ENCODE measurements at regions not wholly inside any gene's neighbourhood (a gene's known extent, or its start where the extent isn't known, plus 50 kb on each side); places are given as distances from the start of the nearest gene placed in this dataset.

DNA sequence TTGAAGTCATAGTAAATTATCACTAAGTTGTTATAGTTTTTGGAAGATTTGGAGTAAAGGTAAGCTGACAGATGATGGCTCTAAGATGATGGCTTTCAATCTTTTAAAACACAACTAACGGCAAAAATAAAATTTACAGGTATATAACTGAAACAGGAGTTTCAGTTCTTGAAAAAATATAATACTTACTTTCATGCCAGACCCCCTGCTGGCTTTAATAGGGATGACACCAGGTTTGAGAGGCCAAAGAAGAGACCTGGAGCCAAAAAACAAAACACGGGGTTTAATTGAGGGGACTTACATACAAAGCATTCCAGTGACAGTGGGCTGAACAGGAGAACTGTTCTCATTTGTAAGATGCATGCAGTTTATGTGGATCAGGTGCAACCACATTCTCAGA is 301.7 kb upstream of the PCSK5 start:
- Histone ChIP-seq H3K27ac (ENCODE audit: low read depth, low read length) (no peak overlapping the region), H3K36me3 (ENCODE audit: control insufficient read depth in 3 of 3, insufficient read depth in 3 of 3, low read length in 3 of 3) (no peaks in the 10 kb centered on the region), H3K4me3 (ENCODE audit: low read length in 3 of 3) (no peak overlapping the region), H3K27me3 (ENCODE audit: control insufficient read depth in 3 of 3, insufficient read depth in 3 of 3, low read length in 3 of 3) (no peaks in the 10 kb centered on the region), H3K9me3 (ENCODE audit: control insufficient read depth in 3 of 3, low read length in 3 of 3) (no peaks in the 10 kb centered on the region), H3K9ac (ENCODE audit: low read depth in 1 of 3, low read length in 3 of 3) (no peak overlapping the region), H3K4me1 (ENCODE audit: control insufficient read depth in 3 of 3, insufficient read depth in 3 of 3, low read length in 3 of 3) (no peaks in the 10 kb centered on the region)

DNA sequence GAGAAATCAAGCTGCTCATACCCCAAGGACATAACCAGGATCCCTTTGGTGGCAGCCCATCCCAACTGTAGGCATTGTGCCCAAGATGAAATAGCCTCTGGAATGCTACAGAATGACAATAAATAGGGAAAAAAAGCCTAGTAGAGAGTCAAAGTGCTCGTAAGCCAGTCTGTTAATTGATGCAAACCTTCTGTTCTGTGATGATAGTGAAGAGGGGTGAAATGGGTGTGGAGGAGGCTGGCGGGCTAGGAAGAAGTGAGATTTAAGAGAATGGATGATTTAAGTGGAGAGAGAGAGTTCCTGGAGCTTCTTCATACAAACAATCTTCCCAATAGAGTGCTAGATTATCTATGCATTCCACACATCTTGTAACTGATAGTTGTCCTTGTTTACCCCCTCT is 301.0 kb upstream of the PCSK5 start:
- no peaks in the 10 kb centered on the region for H3K9me3 ChIP-seq (ENCODE audit: control insufficient read depth in 3 of 3, low read length in 3 of 3)
- H3K9ac ChIP-seq (ENCODE audit: low read depth in 1 of 3, low read length in 3 of 3), result no peak overlapping the region
- H3K36me3 ChIP-seq (ENCODE audit: control insufficient read depth in 3 of 3, insufficient read depth in 3 of 3, low read length in 3 of 3), result no peaks in the 10 kb centered on the region
- no peak overlapping the region for H3K4me3 ChIP-seq (ENCODE audit: low read length in 3 of 3)
- H3K27me3 ChIP-seq (ENCODE audit: control insufficient read depth in 3 of 3, insufficient read depth in 3 of 3, low read length in 3 of 3), result no peaks in the 10 kb centered on the region
- H3K4me1 ChIP-seq (ENCODE audit: control insufficient read depth in 3 of 3, insufficient read depth in 3 of 3, low read length in 3 of 3), result no peaks in the 10 kb centered on the region
- H3K27ac ChIP-seq (ENCODE audit: low read depth, low read length), result no peak overlapping the region

DNA sequence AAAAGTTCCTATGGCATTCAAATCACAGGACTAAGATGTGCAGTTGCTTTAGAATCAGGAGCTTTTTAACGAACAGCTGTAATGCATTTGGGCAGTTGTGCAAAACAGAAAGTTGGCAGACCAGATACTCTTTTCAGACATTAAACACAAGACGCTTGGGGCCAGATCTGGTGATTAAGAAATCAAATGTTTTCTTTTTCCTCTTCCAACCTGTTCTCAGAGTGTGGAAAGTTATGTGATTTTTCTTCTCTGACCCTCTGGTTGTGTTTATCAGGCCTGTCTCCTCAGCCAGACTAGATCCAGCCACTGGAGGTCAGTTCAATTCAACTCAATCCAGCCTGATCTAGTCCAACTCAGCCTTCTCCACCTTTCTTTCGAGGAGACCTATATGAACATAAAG is 298.5 kb upstream of the PCSK5 start:
- Histone ChIP-seq H3K27ac (ENCODE audit: low read depth, low read length) (no peak overlapping the region), H3K4me3 (ENCODE audit: low read length in 3 of 3) (no peak overlapping the region), H3K36me3 (ENCODE audit: control insufficient read depth in 3 of 3, insufficient read depth in 3 of 3, low read length in 3 of 3) (no peaks in the 10 kb centered on the region), H3K4me1 (ENCODE audit: control insufficient read depth in 3 of 3, insufficient read depth in 3 of 3, low read length in 3 of 3) (no peaks in the 10 kb centered on the region), H3K27me3 (ENCODE audit: control insufficient read depth in 3 of 3, insufficient read depth in 3 of 3, low read length in 3 of 3) (no peaks in the 10 kb centered on the region), H3K9ac (ENCODE audit: low read depth in 1 of 3, low read length in 3 of 3) (no peak overlapping the region), H3K9me3 (ENCODE audit: control insufficient read depth in 3 of 3, low read length in 3 of 3) (no peaks in the 10 kb centered on the region)

DNA sequence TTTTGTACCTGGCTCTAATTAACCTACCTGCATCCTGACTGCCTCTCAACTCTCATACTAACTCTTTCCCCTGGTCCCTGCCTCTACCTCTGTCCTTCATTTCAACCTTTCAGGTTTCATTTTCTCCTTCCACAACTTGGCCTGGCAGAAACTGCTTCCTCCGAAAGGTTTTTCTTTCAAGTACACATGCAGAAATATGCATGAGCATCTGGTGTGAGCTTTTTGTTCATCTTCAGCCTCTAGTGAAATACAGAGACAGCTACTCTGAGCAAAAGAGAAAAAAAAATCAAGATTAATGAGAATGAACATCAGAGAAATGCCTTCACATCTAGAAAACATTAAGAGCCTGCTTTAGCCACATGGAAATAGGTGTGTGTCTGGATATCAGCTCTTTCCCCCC is 297.9 kb upstream of the PCSK5 start:
- Histone ChIP-seq H3K27me3 (ENCODE audit: control insufficient read depth in 3 of 3, insufficient read depth in 3 of 3, low read length in 3 of 3) (no peaks in the 10 kb centered on the region), H3K36me3 (ENCODE audit: control insufficient read depth in 3 of 3, insufficient read depth in 3 of 3, low read length in 3 of 3) (no peaks in the 10 kb centered on the region), H3K4me1 (ENCODE audit: control insufficient read depth in 3 of 3, insufficient read depth in 3 of 3, low read length in 3 of 3) (no peaks in the 10 kb centered on the region), H3K27ac (ENCODE audit: low read depth, low read length) (no peak overlapping the region), H3K9ac (ENCODE audit: low read depth in 1 of 3, low read length in 3 of 3) (no peak overlapping the region), H3K9me3 (ENCODE audit: control insufficient read depth in 3 of 3, low read length in 3 of 3) (no peaks in the 10 kb centered on the region), H3K4me3 (ENCODE audit: low read length in 3 of 3) (no peak overlapping the region)

DNA sequence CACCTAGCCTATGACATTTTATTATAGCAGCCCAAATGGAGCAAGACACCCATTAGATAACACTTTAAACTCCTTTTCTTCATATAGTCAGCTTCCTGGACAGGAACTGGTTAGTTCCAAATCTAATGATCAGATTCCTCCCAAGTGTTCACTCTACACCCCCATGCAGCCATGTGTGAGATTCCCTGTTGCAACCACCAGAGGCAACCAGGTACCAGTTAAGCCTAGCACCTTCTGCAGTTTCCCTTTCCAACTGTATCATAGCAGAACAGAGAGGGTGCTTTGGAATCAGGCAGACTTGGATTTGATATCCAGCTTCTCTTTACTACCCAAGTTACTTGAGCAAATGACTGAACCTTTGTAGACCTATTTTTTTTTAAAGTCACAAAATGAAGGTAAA is 296.6 kb upstream of the PCSK5 start:
- H3K9me3 ChIP-seq (ENCODE audit: control insufficient read depth in 3 of 3, low read length in 3 of 3), result no peaks in the 10 kb centered on the region

DNA sequence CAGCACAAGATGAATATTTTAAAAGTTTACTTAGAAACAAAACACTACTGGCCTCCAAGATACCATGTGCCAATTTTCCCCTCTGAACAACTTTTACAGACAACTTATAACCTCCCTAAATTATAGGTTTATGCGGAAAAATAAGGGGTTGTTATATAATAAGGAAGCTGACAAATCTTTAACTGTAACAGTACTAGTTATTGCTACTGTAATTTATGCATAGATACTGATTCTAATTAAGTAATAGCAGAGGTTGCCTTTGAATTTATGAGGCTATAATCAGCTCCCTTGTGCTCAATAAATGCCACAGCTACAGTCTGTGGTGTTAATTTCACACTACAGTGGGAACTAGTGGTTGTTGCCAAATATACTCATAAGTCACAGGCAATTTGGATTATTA is 291.3 kb upstream of the PCSK5 start:
- Histone ChIP-seq H3K27me3 (ENCODE audit: control insufficient read depth in 3 of 3, insufficient read depth in 3 of 3, low read length in 3 of 3) (no peaks in the 10 kb centered on the region), H3K27ac (ENCODE audit: low read depth, low read length) (no peak overlapping the region), H3K9me3 (ENCODE audit: control insufficient read depth in 3 of 3, low read length in 3 of 3) (no peaks in the 10 kb centered on the region), H3K4me3 (ENCODE audit: low read length in 3 of 3) (no peak overlapping the region), H3K4me1 (ENCODE audit: control insufficient read depth in 3 of 3, insufficient read depth in 3 of 3, low read length in 3 of 3) (peaks cover 0 to 4% (median 0%) of the 10 kb centered on the region in 3 donors), H3K9ac (ENCODE audit: low read depth in 1 of 3, low read length in 3 of 3) (no peak overlapping the region), H3K36me3 (ENCODE audit: control insufficient read depth in 3 of 3, insufficient read depth in 3 of 3, low read length in 3 of 3) (no peaks in the 10 kb centered on the region)

More for the DNA sequence above, 296.6 kb upstream of the PCSK5 start:
- Histone ChIP-seq H3K4me1 (ENCODE audit: control insufficient read depth in 3 of 3, insufficient read depth in 3 of 3, low read length in 3 of 3) (peaks cover 0 to under 1% (median 0%) of the 10 kb centered on the region in 3 donors), H3K9ac (ENCODE audit: low read depth in 1 of 3, low read length in 3 of 3) (no peak overlapping the region), H3K27ac (ENCODE audit: low read depth, low read length) (no peak overlapping the region), H3K36me3 (ENCODE audit: control insufficient read depth in 3 of 3, insufficient read depth in 3 of 3, low read length in 3 of 3) (no peaks in the 10 kb centered on the region), H3K4me3 (ENCODE audit: low read length in 3 of 3) (no peak overlapping the region), H3K27me3 (ENCODE audit: control insufficient read depth in 3 of 3, insufficient read depth in 3 of 3, low read length in 3 of 3) (no peaks in the 10 kb centered on the region)

DNA sequence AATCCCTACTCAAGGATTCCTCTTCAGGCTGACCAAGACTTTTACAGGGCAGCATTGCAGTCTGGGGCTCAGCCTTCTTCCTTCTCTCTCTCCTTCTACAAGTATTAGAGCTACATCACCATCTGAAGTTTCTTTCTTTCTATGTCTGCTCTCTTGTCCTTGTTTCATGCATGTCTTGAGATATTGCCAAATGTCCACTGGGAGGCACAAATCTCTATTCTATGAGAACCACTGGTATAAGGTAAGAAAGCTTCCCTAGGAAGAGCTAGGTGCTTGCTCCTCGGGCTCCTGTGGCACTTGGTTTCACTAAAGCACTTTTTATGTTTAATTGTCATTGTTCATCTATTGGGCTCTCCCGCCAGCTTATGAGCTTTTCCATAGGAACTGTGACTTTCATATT is 289.2 kb upstream of the PCSK5 start:
- Histone ChIP-seq H3K4me3 (ENCODE audit: low read length in 3 of 3) (no peak overlapping the region), H3K9me3 (ENCODE audit: control insufficient read depth in 3 of 3, low read length in 3 of 3) (no peaks in the 10 kb centered on the region), H3K4me1 (ENCODE audit: control insufficient read depth in 3 of 3, insufficient read depth in 3 of 3, low read length in 3 of 3) (peaks cover 0 to 4% (median 0%) of the 10 kb centered on the region in 3 donors), H3K27ac (ENCODE audit: low read depth, low read length) (no peak overlapping the region), H3K9ac (ENCODE audit: low read depth in 1 of 3, low read length in 3 of 3) (no peak overlapping the region), H3K27me3 (ENCODE audit: control insufficient read depth in 3 of 3, insufficient read depth in 3 of 3, low read length in 3 of 3) (no peaks in the 10 kb centered on the region), H3K36me3 (ENCODE audit: control insufficient read depth in 3 of 3, insufficient read depth in 3 of 3, low read length in 3 of 3) (no peaks in the 10 kb centered on the region)

DNA sequence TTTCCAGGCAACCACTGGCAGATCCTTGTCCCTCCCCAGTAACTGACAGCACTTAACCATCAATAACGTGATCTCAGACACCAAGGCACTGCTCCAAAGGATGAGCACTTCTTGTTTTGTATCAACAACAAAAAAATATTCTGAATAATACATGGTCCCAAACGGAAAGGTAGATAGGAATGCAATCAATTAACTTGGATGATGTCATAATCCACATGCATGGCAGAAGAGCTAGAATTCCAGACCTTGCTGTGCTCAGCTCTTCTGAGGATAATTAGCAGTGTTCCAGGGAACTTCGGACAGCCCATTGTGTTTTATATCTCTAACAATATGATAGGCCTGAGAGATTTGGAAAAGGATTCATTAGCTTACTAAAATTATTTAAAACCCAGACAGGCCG is 288.4 kb upstream of the PCSK5 start:
- H3K27me3 ChIP-seq (ENCODE audit: control insufficient read depth in 3 of 3, insufficient read depth in 3 of 3, low read length in 3 of 3), result no peaks in the 10 kb centered on the region
- no peaks in the 10 kb centered on the region for H3K36me3 ChIP-seq (ENCODE audit: control insufficient read depth in 3 of 3, insufficient read depth in 3 of 3, low read length in 3 of 3)
- H3K9ac ChIP-seq (ENCODE audit: low read depth in 1 of 3, low read length in 3 of 3), result no peak overlapping the region
- H3K4me3 ChIP-seq (ENCODE audit: low read length in 3 of 3), result no peak overlapping the region
- peaks cover 0 to 4% (median 0%) of the 10 kb centered on the region in 3 donors for H3K4me1 ChIP-seq (ENCODE audit: control insufficient read depth in 3 of 3, insufficient read depth in 3 of 3, low read length in 3 of 3)
- H3K9me3 ChIP-seq (ENCODE audit: control insufficient read depth in 3 of 3, low read length in 3 of 3), result no peaks in the 10 kb centered on the region
- H3K27ac ChIP-seq (ENCODE audit: low read depth, low read length), result no peak overlapping the region

DNA sequence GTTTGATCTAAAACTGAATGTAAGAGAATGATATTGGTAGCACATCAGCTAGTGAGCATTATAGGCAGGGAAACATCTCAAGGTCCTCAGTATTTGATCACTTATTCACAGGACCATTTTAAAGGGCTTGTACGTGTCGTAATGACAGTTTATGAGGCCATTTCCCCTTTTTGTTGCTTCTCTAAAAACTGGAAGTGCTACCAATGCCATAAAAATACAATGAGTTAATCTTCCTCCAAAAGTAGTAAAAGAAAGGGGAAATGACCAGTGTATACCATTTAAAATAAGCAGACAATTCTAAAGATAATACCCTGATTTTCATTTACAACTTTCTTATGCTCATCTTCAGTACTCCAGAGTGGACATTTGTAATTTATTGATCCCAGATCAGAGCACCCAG is 285.8 kb upstream of the PCSK5 start:
- Histone ChIP-seq H3K27me3 (ENCODE audit: control insufficient read depth in 3 of 3, insufficient read depth in 3 of 3, low read length in 3 of 3) (no peaks in the 10 kb centered on the region), H3K9me3 (ENCODE audit: control insufficient read depth in 3 of 3, low read length in 3 of 3) (no peaks in the 10 kb centered on the region), H3K4me3 (ENCODE audit: low read length in 3 of 3) (no peak overlapping the region), H3K36me3 (ENCODE audit: control insufficient read depth in 3 of 3, insufficient read depth in 3 of 3, low read length in 3 of 3) (no peaks in the 10 kb centered on the region), H3K27ac (ENCODE audit: low read depth, low read length) (no peak overlapping the region), H3K4me1 (ENCODE audit: control insufficient read depth in 3 of 3, insufficient read depth in 3 of 3, low read length in 3 of 3) (no peaks in the 10 kb centered on the region), H3K9ac (ENCODE audit: low read depth in 1 of 3, low read length in 3 of 3) (no peak overlapping the region)

DNA sequence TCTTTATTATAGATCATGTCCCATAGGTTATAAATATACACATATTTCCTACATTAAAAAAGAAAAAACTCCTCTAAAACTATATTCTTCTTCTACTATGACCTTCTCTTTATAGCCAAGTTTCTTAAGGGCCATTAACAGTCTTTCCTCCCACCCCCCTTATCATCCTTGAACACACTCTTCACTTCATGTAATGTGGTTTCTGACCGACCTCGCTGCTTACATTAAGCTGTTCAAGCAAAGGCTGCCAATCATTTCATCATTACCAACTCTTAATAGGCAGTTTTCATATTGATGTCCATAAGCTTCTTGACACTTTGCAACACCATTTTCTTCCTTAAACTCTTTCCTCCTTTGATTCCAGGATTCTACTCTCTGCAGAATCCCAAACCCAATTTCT is 283.0 kb upstream of the PCSK5 start:
- Histone ChIP-seq H3K27me3 (ENCODE audit: control insufficient read depth in 3 of 3, insufficient read depth in 3 of 3, low read length in 3 of 3) (no peaks in the 10 kb centered on the region), H3K4me3 (ENCODE audit: low read length in 3 of 3) (no peak overlapping the region), H3K9ac (ENCODE audit: low read depth in 1 of 3, low read length in 3 of 3) (no peak overlapping the region), H3K27ac (ENCODE audit: low read depth, low read length) (no peak overlapping the region), H3K9me3 (ENCODE audit: control insufficient read depth in 3 of 3, low read length in 3 of 3) (no peaks in the 10 kb centered on the region), H3K36me3 (ENCODE audit: control insufficient read depth in 3 of 3, insufficient read depth in 3 of 3, low read length in 3 of 3) (no peaks in the 10 kb centered on the region), H3K4me1 (ENCODE audit: control insufficient read depth in 3 of 3, insufficient read depth in 3 of 3, low read length in 3 of 3) (no peaks in the 10 kb centered on the region)

DNA sequence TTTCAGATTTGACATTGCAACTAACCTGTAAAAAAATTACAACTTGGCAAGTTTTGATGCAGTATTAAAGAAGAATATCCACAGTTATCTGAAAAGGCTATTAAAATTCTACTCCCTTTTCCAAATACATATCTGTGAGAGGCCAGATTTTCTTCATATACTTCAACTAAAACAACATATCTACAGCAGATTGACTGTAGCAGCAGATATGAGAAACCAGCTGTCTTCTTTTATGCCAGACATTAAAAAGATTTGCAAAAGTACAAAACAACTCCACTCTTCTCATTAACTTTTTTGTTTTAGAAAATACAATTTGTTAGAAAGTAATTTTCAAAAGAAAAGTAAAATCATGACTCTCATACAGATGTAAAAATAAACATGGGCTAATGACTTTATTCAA is 281.1 kb upstream of the PCSK5 start:
- no peaks in the 10 kb centered on the region for H3K36me3 ChIP-seq (ENCODE audit: control insufficient read depth in 3 of 3, insufficient read depth in 3 of 3, low read length in 3 of 3)
- no peaks in the 10 kb centered on the region for H3K9me3 ChIP-seq (ENCODE audit: control insufficient read depth in 3 of 3, low read length in 3 of 3)
- H3K4me3 ChIP-seq (ENCODE audit: low read length in 3 of 3), result no peak overlapping the region
- H3K9ac ChIP-seq (ENCODE audit: low read depth in 1 of 3, low read length in 3 of 3), result no peak overlapping the region
- no peaks in the 10 kb centered on the region for H3K27me3 ChIP-seq (ENCODE audit: control insufficient read depth in 3 of 3, insufficient read depth in 3 of 3, low read length in 3 of 3)
- H3K4me1 ChIP-seq (ENCODE audit: control insufficient read depth in 3 of 3, insufficient read depth in 3 of 3, low read length in 3 of 3), result no peaks in the 10 kb centered on the region
- H3K27ac ChIP-seq (ENCODE audit: low read depth, low read length), result no peak overlapping the region

Data from skeletal muscle tissue (tissue), 3 donors.